GM23338 (cell line): ENCODE measurements at regions not wholly inside any gene's neighbourhood (a gene's known extent, or its start where the extent isn't known, plus 50 kb on each side); places are given as distances from the start of the nearest gene placed in this dataset.

Experiments used
- CREB1 ChIP-seq: fragments of 250-450 bp; sonication (Bioruptor Pico); IDR thresholded peaks from 2 replicates; pipeline ENCODE4 v1.5.0; 2020; ENCODE audit warnings: low read depth, mild to moderate bottlenecking, moderate library complexity
- CTCF ChIP-seq, 2 experiments: fragments of 200-600 bp in 1 of 2; sonication (generic) in 1 of 2; conservative IDR thresholded peaks; 2 replicates each; pipeline versions ENCODE4 v1.5.1 to v1.6.1; 2016 to 2017; ENCODE audit warnings: antibody characterized with exemption in 2 of 2, low read depth in 2 of 2, mild to moderate bottlenecking in 2 of 2, moderate library complexity in 1 of 2
- ETS1 ChIP-seq: IDR thresholded peaks from 2 replicates; pipeline ENCODE4 v1.6.1; 2016; ENCODE audit warnings: antibody characterized with exemption
- EZH2 ChIP-seq: fragments of 200-600 bp; sonication (generic); IDR thresholded peaks from one replicate; pipeline ENCODE4 v1.8.0; 2017; ENCODE audit warnings: antibody characterized with exemption, mild to moderate bottlenecking, low read depth; ENCODE audit not compliant: unreplicated experiment
- EZH2phosphoT487 ChIP-seq: fragments of 200-600 bp; sonication (generic); IDR thresholded peaks from one replicate; pipeline ENCODE4 v1.8.1; 2018; ENCODE audit warnings: antibody characterized with exemption; ENCODE audit not compliant: unreplicated experiment
- JUNB ChIP-seq: IDR thresholded peaks from one replicate; pipeline ENCODE4 v1.6.1; 2016; ENCODE audit warnings: antibody characterized with exemption; ENCODE audit not compliant: unreplicated experiment
- NANOG ChIP-seq: IDR thresholded peaks from 2 replicates; pipeline ENCODE4 v1.6.1; 2016; ENCODE audit warnings: antibody characterized with exemption, borderline replicate concordance
- POLR2AphosphoS5 ChIP-seq: IDR thresholded peaks from 2 replicates; pipeline ENCODE4 v1.6.1; 2016; ENCODE audit warnings: antibody characterized with exemption, low read depth
- REST ChIP-seq: IDR thresholded peaks from one replicate; pipeline ENCODE4 v1.6.1; 2018; ENCODE audit warnings: antibody characterized with exemption; ENCODE audit not compliant: unreplicated experiment
- STAT1 ChIP-seq: IDR thresholded peaks from one replicate; pipeline ENCODE4 v1.6.1; 2016; ENCODE audit warnings: antibody characterized with exemption; ENCODE audit not compliant: unreplicated experiment
- ZNF114 ChIP-seq: fragments of 250-450 bp; sonication (Bioruptor Pico); IDR thresholded peaks from 2 replicates; pipeline ENCODE4 v1.5.0; 2020; ENCODE audit warnings: mild to moderate bottlenecking, moderate library complexity
- ZNF331 ChIP-seq: fragments of 250-450 bp; sonication (Bioruptor Pico); IDR thresholded peaks from 2 replicates; pipeline ENCODE4 v1.5.0; 2020; ENCODE audit warnings: low read depth, mild to moderate bottlenecking, moderate library complexity
- ZNF462 ChIP-seq: fragments of 250-450 bp; sonication (Bioruptor Pico); IDR thresholded peaks from 2 replicates; pipeline ENCODE4 v1.5.0; 2020; ENCODE audit warnings: mild to moderate bottlenecking, moderate library complexity

- TF ChIP-seq EZH2 (no peak), CTCF (conservative IDR thresholded peaks at IDR 0.05; ENCODE audit: low read depth in 2 of 2) (no peak), ZNF331 (CRISPR knock-in tag) (no peak), REST (no peak), JUNB (no peak), EZH2phosphoT487 (no peak), POLR2AphosphoS5 (no peak), CREB1 (CRISPR knock-in tag) (no peak), ZNF114 (CRISPR knock-in tag) (no peak), NANOG (no peak), ETS1 (no peak), STAT1 (no peak), ZNF462 (no peak)
Measured at GRCh38 chr6:55992546-55992945, 117.2 kb upstream of the BMP5 start.
